ENCODE measurements at regions not wholly inside any gene's neighbourhood (a gene's known extent, or its start where the extent isn't known, plus 50 kb on each side); places are given as distances from the start of the nearest gene placed in this dataset.

GRCh38 chr15:59906046-59906445 lies 98.1 kb upstream of the FOXB1 start:
- TF ChIP-seq CTCF (IDR thresholded peaks at IDR 0.05) (no peak), POLR2A (IDR thresholded peaks at IDR 0.05) (no peak)
